Kidney (tissue), 13 donors: ENCODE measurements at regions not wholly inside any gene's neighbourhood (a gene's known extent, or its start where the extent isn't known, plus 50 kb on each side); places are given as distances from the start of the nearest gene placed in this dataset.
A peak's percentile ranks its signal among the peaks of the same experiment; 100 is the strongest.

ENCODE experiments used
- DNase-seq, 5 donors: peaks; one replicate each; pipeline ENCODE4 v3.0.0-alpha.2; 2013 to 2020
- FAIRE-seq: peaks from 2 replicates; lab custom pipeline; 2012; peaks lifted over from hg19 to GRCh38; lab: Jason Lieb, UNC
- H3K27ac ChIP-seq, 2 donors: one replicate each; pipeline ENCODE4 v1.7.0; 2013; ENCODE audit warnings: low read depth in 2 of 2, low read length in 2 of 2, inconsistent platforms in 1 of 2
- H3K27me3 ChIP-seq: one replicate; pipeline ENCODE4 v1.7.1; 2013; ENCODE audit warnings: low read length, inconsistent platforms; ENCODE audit not compliant: control insufficient read depth, insufficient read depth
- H3K36me3 ChIP-seq, 3 donors: one replicate each; pipeline versions ENCODE4 v1.7.0 to v1.7.1; 2013; ENCODE audit warnings: low read length in 3 of 3, control low read depth in 1 of 3, inconsistent platforms in 1 of 3; ENCODE audit not compliant: insufficient read depth in 3 of 3, control insufficient read depth in 2 of 3
- H3K4me1 ChIP-seq, 3 donors: one replicate each; pipeline versions ENCODE4 v1.7.0 to v1.7.1; 2013; ENCODE audit warnings: low read length in 3 of 3, inconsistent platforms in 1 of 3, low read depth in 1 of 3; ENCODE audit not compliant: control insufficient read depth in 2 of 3, insufficient read depth in 2 of 3
- H3K4me3 ChIP-seq, 3 donors: one replicate each; pipeline versions ENCODE4 v1.7.0 to v1.8.1; 2013; ENCODE audit warnings: low read length in 3 of 3, control low read depth in 1 of 3, inconsistent platforms in 1 of 3
- H3K9ac ChIP-seq, 3 donors: one replicate each; pipeline versions ENCODE4 v1.7.0 to v1.7.1; 2013; ENCODE audit warnings: low read length in 3 of 3, control low read depth in 1 of 3, inconsistent platforms in 1 of 3
- H3K9me3 ChIP-seq, 3 donors: one replicate each; pipeline versions ENCODE4 v1.7.0 to v1.7.1; 2013; ENCODE audit warnings: low read length in 3 of 3, control low read depth in 1 of 3, inconsistent platforms in 1 of 3; ENCODE audit not compliant: control insufficient read depth in 2 of 3, insufficient read depth in 1 of 3
- CTCF ChIP-seq: IDR thresholded peaks from 3 replicates; pipeline ENCODE4 v1.5.1; 2012; ENCODE audit warnings: mild to moderate bottlenecking, moderate library complexity, borderline replicate concordance; ENCODE audit not compliant: insufficient read depth; ENCODE audit errors: extremely low read depth
- intact Hi-C: fragments of 100-400 bp; cut with DNase I; formaldehyde crosslinking; loops from one replicate; pipeline ENCODE4 v1.11.1; 2022
- donor health status: control.
- donor health status: control.
- donor health status: control.
- donor health status: control.
- donor health status: control.
- donor health status: DM: yes; HTN: yes; CAD: no.
- donor health status: Normal renal cell carcinoma (clear cell type).

- no peak for DNase-seq
- intact Hi-C loops = no loop called here
Observed at GRCh38 chr9:91059713-91060112, 258.1 kb downstream of the SYK start.

DNA sequence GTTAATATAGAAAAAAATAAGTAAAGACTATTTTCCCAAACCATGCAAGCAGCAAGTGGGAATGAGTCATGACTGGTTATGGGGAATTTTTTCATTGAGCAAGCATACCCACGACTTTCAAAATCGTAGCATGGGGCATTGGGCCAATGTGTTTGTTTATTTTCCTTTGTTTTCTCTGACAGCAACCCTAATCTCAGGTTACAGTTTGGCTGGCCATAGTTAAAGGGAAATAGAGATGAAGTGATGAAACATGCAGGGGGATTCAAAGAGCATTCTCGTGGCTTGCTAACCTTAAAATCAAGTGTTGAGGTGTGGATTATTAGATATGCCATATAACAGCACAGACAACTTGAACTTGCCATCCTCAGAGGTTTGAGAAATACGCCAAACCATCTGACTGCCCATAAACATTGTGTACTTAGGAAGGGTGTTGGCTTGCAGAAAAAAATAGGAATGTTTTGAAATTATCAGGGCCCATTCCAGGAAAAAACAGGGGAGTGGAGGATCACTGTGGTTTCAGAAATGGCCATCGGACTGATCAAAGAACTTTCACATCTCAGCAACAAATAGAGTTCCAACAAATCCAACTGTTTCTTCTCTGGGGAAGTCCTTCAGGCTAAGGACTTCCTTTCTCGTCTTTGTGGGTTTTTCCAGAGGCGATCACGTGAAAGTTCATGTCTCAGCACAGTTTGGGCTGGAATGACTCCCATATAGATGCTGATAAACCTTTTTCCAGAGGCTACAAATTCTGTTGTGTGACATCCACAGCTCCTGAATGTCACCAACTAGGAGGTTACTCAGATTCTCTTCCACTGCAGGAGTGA lies 259.1 kb downstream of the SYK start:
- FAIRE-seq = no peak
- intact Hi-C loops = no loop called here
- Histone ChIP-seq H3K9me3 (no peaks in the 10 kb centered on the region), H3K27me3 (no peaks in the 10 kb centered on the region), H3K27ac (peak overlapping the region in 1 of 2 donors; percentile 66), H3K36me3 (no peaks in the 10 kb centered on the region), H3K9ac (no peak overlapping the region), H3K4me3 (no peak overlapping the region), H3K4me1 (peaks cover 0 to 6% (median 3%) of the 10 kb centered on the region in 3 donors)
- TF ChIP-seq CTCF = no peak
- peak in 1 of 5 donors; percentile 67 for DNase-seq

More at GRCh38 chr9:91059713-91060112, 258.1 kb downstream of the SYK start:
- H3K27ac ChIP-seq = peak overlapping the region in 1 of 2 donors; percentile 59
- H3K9me3 ChIP-seq = no peaks in the 10 kb centered on the region
- no peaks in the 10 kb centered on the region for H3K36me3 ChIP-seq
- no peaks in the 10 kb centered on the region for H3K27me3 ChIP-seq
- H3K4me1 ChIP-seq = peaks cover 0 to 6% (median 3%) of the 10 kb centered on the region in 3 donors
- no peak overlapping the region for H3K4me3 ChIP-seq
- no peak for FAIRE-seq
- H3K9ac ChIP-seq = no peak overlapping the region
- no peak for TF ChIP-seq CTCF

GRCh38 chr9:91061506-91061905 lies 259.9 kb downstream of the SYK start:
- no peaks in the 10 kb centered on the region for H3K27me3 ChIP-seq
- TF ChIP-seq CTCF = no peak
- intact Hi-C loops = no loop called here
- no peaks in the 10 kb centered on the region for H3K36me3 ChIP-seq
- H3K27ac ChIP-seq = peak overlapping the region in 1 of 2 donors; percentile 66
- DNase-seq (no peak), FAIRE-seq (no peak)
- H3K9me3 ChIP-seq = no peaks in the 10 kb centered on the region
- no peak overlapping the region for H3K4me3 ChIP-seq
- peaks cover 0 to 6% (median 3%) of the 10 kb centered on the region in 3 donors for H3K4me1 ChIP-seq
- H3K9ac ChIP-seq = no peak overlapping the region
